Osteoblast (primary cell): ENCODE measurements at regions not wholly inside any gene's neighbourhood (a gene's known extent, or its start where the extent isn't known, plus 50 kb on each side); places are given as distances from the start of the nearest gene placed in this dataset.

Experiments
- DNase-seq: peaks from one replicate; pipeline ENCODE4 v3.0.0; 2011; ENCODE audit warnings: low spot score, mixed read lengths; ENCODE audit not compliant: insufficient read length; ENCODE audit errors: missing footprints
- H2AFZ ChIP-seq: 2 replicates; pipeline ENCODE4 v1.6.0; 2011; ENCODE audit warnings: mild to moderate bottlenecking, low read length
- H3K27ac ChIP-seq: 2 replicates; pipeline ENCODE4 v1.5.1; 2011; ENCODE audit warnings: mild to moderate bottlenecking, low read depth, low read length, moderate library complexity
- H3K27me3 ChIP-seq: 2 replicates; pipeline ENCODE4 v1.6.0; 2012; ENCODE audit warnings: mild to moderate bottlenecking, control low read depth, inconsistent platforms, low read length, moderate library complexity; ENCODE audit not compliant: insufficient read depth
- H3K36me3 ChIP-seq: 2 replicates; pipeline ENCODE4 v1.5.1; 2011; ENCODE audit warnings: mild to moderate bottlenecking, low read length, control low read depth, moderate library complexity; ENCODE audit not compliant: insufficient read depth
- H3K4me1 ChIP-seq: 2 replicates; pipeline ENCODE4 v1.5.1; 2011; ENCODE audit warnings: mild to moderate bottlenecking, low read length, control low read depth, moderate library complexity; ENCODE audit not compliant: insufficient read depth
- H3K4me2 ChIP-seq: 2 replicates; pipeline ENCODE4 v1.6.0; 2011; ENCODE audit warnings: mild to moderate bottlenecking, low read length; ENCODE audit not compliant: insufficient read depth
- H3K4me3 ChIP-seq: fragments of 200-600 bp; sonication (generic); 3 replicates; pipeline ENCODE4 v1.5.1; 2012; ENCODE audit warnings: mild to moderate bottlenecking, low read length, inconsistent platforms; ENCODE audit not compliant: insufficient read depth
- H3K79me2 ChIP-seq: 2 replicates; pipeline ENCODE4 v1.6.0; 2012; ENCODE audit warnings: mild to moderate bottlenecking, low read length, control low read depth, inconsistent platforms; ENCODE audit not compliant: insufficient read depth
- H3K9me3 ChIP-seq: 2 replicates; pipeline ENCODE4 v1.5.1; 2011; ENCODE audit warnings: low read depth, low read length, control low read depth
- H4K20me1 ChIP-seq: 2 replicates; pipeline ENCODE4 v1.6.0; 2012; ENCODE audit warnings: mild to moderate bottlenecking, low read length, control low read depth; ENCODE audit not compliant: insufficient read depth
- TF ChIP-seq, protein P1 (sequence below): IDR thresholded peaks from 2 replicates; pipeline ENCODE4 v1.5.1; 2011; ENCODE audit warnings: mild to moderate bottlenecking, low read depth, low read length, moderate library complexity; ENCODE audit errors: extremely low read depth

DNA sequence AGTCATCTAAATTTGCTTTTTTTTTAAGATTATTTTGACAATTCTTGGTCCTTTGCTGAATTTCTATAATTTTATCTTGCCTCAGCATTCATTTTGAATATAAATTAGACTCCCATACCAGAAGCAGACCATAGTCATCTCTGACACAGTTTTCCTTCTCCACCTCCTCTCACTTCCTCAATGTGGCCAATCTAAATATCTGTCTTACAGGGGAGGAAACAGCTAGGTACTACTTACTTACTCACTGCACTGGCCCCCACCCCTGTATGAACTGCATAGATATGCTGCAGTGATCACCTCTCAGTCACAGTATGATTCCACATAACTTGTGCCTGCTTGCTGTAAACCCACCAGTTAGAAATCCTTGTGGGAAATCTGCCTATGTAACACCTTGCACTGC lies 665.6 kb downstream of the FGF9 start:
- no peaks in the 10 kb centered on the region for H3K79me2 ChIP-seq
- no peak overlapping the region for H2AFZ ChIP-seq
- H3K4me1 ChIP-seq = no peaks in the 10 kb centered on the region
- TF ChIP-seq, protein P1, sequence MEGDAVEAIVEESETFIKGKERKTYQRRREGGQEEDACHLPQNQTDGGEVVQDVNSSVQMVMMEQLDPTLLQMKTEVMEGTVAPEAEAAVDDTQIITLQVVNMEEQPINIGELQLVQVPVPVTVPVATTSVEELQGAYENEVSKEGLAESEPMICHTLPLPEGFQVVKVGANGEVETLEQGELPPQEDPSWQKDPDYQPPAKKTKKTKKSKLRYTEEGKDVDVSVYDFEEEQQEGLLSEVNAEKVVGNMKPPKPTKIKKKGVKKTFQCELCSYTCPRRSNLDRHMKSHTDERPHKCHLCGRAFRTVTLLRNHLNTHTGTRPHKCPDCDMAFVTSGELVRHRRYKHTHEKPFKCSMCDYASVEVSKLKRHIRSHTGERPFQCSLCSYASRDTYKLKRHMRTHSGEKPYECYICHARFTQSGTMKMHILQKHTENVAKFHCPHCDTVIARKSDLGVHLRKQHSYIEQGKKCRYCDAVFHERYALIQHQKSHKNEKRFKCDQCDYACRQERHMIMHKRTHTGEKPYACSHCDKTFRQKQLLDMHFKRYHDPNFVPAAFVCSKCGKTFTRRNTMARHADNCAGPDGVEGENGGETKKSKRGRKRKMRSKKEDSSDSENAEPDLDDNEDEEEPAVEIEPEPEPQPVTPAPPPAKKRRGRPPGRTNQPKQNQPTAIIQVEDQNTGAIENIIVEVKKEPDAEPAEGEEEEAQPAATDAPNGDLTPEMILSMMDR = no peak
- no peak overlapping the region for H3K4me3 ChIP-seq
- no peaks in the 10 kb centered on the region for H3K27me3 ChIP-seq
- no peak overlapping the region for H3K4me2 ChIP-seq
- no peak for DNase-seq
- no peak overlapping the region for H3K27ac ChIP-seq
- no peaks in the 10 kb centered on the region for H3K36me3 ChIP-seq
- peaks cover 2% of the 10 kb centered on the region for H3K9me3 ChIP-seq
- no peaks in the 10 kb centered on the region for H4K20me1 ChIP-seq

DNA sequence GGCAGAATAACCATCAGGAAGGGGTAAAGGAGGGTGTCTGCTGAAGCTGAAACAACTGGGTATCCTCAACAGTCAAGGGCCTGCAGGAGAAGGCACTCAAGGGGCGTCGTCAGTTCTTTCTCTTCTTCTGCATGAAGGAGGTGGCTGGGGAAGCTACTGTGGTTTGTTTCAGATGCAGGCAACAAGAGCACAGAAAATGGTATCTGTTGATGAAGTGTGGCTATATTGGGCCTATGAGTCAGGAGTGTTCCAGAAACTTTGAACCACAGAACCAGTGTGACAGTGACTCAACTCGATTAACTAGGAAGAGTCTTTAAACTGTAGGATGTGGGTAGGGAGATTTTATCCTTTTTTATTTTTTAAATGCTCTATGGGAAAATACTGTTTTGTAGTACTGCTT lies 686.3 kb downstream of the FGF9 start:
- H3K36me3 ChIP-seq = no peaks in the 10 kb centered on the region
- H3K4me1 ChIP-seq = no peaks in the 10 kb centered on the region
- H3K27me3 ChIP-seq = no peaks in the 10 kb centered on the region
- no peaks in the 10 kb centered on the region for H4K20me1 ChIP-seq
- DNase-seq = no peak
- TF ChIP-seq, protein P1 = no peak
- no peaks in the 10 kb centered on the region for H3K79me2 ChIP-seq
- no peak overlapping the region for H3K27ac ChIP-seq
- H3K4me2 ChIP-seq = no peak overlapping the region
- H3K4me3 ChIP-seq = no peak overlapping the region
- no peak overlapping the region for H2AFZ ChIP-seq
- H3K9me3 ChIP-seq = no peaks in the 10 kb centered on the region

- Histone ChIP-seq H3K27ac (no peak overlapping the region), H4K20me1 (no peaks in the 10 kb centered on the region), H3K4me1 (no peaks in the 10 kb centered on the region), H3K27me3 (no peaks in the 10 kb centered on the region), H3K79me2 (no peaks in the 10 kb centered on the region), H3K4me2 (no peak overlapping the region), H3K36me3 (no peaks in the 10 kb centered on the region), H3K4me3 (no peak overlapping the region), H2AFZ (no peak overlapping the region), H3K9me3 (peaks cover 4% of the 10 kb centered on the region)
- DNase-seq = no peak
- TF ChIP-seq, protein P1 = no peak
Measured at GRCh38 chr13:22369090-22369489, 698.2 kb downstream of the FGF9 start.

GRCh38 chr13:22369840-22370239 lies 699.0 kb downstream of the FGF9 start:
- DNase-seq = no peak
- Histone ChIP-seq H3K4me1 (no peaks in the 10 kb centered on the region), H3K36me3 (no peaks in the 10 kb centered on the region), H3K27me3 (no peaks in the 10 kb centered on the region), H4K20me1 (no peaks in the 10 kb centered on the region), H3K9me3 (peaks cover 4% of the 10 kb centered on the region), H3K4me3 (no peak overlapping the region), H2AFZ (no peak overlapping the region), H3K79me2 (no peaks in the 10 kb centered on the region), H3K27ac (no peak overlapping the region), H3K4me2 (no peak overlapping the region)
- TF ChIP-seq, protein P1 = no peak
